HUES6 (cell line): ENCODE measurements at regions not wholly inside any gene's neighbourhood (a gene's known extent, or its start where the extent isn't known, plus 50 kb on each side); places are given as distances from the start of the nearest gene placed in this dataset.

Source experiments
- H3K27ac ChIP-seq: 2 replicates; pipeline ENCODE4 v1.7.0; 2013; ENCODE audit warnings: low read depth, mild to moderate bottlenecking, low read length, inconsistent platforms
- H3K27me3 ChIP-seq: 2 replicates; pipeline ENCODE4 v1.6.1; 2013; ENCODE audit warnings: low read length; ENCODE audit not compliant: control insufficient read depth, insufficient read depth
- H3K36me3 ChIP-seq: 2 replicates; pipeline ENCODE4 v1.6.1; 2013; ENCODE audit warnings: low read length; ENCODE audit not compliant: control insufficient read depth, insufficient read depth
- H3K4me1 ChIP-seq: 2 replicates; pipeline ENCODE4 v1.6.1; 2013; ENCODE audit warnings: low read length; ENCODE audit not compliant: control insufficient read depth, insufficient read depth
- H3K4me3 ChIP-seq: 2 replicates; pipeline ENCODE4 v1.5.1; 2013; ENCODE audit warnings: low read depth, low read length
- H3K9ac ChIP-seq: one replicate; pipeline ENCODE4 v1.6.1; 2013; ENCODE audit warnings: mild to moderate bottlenecking, low read length
- H3K9me3 ChIP-seq: 2 replicates; pipeline ENCODE4 v1.6.1; 2013; ENCODE audit warnings: low read depth, low read length; ENCODE audit not compliant: control insufficient read depth, insufficient read depth

DNA sequence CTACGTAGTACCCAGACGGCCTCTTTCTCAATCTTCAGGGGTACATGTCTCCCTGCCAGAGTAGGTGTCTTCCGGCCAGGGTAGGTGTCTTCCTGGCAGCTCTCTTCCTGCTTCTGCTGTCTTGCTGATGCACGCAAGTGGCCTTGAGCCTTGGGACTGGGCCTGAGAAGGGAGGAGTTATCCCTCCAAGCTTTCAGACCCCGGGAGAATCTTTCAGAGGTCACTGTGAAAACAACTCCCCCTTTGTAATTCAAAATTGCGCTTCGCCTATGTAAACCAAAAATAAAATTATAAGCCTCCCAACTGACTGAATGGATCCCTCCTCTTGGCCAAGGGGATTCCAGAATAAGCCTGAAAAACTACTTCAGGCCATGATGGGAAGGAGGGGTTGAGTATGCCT, 87.3 kb upstream of the NUDT4 start:
- Histone ChIP-seq H3K4me1 (peaks cover 4% of the 10 kb centered on the region; the same call in 1 of the 2 replicates), H3K27ac (no peak overlapping the region), H3K36me3 (no peaks in the 10 kb centered on the region), H3K9me3 (peaks cover 8% of the 10 kb centered on the region; the same call in 1 of the 2 replicates), H3K4me3 (no peak overlapping the region), H3K9ac (no peak overlapping the region), H3K27me3 (no peaks in the 10 kb centered on the region)

DNA sequence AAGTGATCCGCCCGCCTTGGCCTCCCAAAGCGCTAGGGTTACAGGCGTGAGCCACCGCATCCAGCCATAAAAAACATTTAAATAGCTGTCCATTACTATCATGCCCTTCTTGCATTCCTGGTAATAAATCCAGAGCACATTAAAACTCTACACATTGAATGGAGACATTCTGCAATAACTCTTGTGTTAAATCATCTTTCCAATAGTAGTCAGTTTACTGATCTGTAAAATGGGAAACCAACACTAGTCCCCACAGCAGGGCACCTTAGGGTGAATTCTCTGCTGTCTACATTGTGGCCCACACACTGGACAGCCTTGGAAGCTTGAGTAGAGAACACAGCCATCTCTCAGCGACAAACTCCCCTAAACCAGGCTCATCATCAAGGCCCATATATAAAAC, 85.5 kb upstream of the NUDT4 start:
- H3K9ac ChIP-seq: no peak overlapping the region
- no peak overlapping the region for H3K27ac ChIP-seq
- H3K9me3 ChIP-seq: 0 out of 2 replicates have a peak, but pooled peaks cover 3% of the 10 kb centered on the region
- H3K4me1 ChIP-seq: peaks cover 5% of the 10 kb centered on the region; the same call in 1 of the 2 replicates
- no peaks in the 10 kb centered on the region for H3K36me3 ChIP-seq
- no peak overlapping the region for H3K4me3 ChIP-seq
- no peaks in the 10 kb centered on the region for H3K27me3 ChIP-seq

DNA sequence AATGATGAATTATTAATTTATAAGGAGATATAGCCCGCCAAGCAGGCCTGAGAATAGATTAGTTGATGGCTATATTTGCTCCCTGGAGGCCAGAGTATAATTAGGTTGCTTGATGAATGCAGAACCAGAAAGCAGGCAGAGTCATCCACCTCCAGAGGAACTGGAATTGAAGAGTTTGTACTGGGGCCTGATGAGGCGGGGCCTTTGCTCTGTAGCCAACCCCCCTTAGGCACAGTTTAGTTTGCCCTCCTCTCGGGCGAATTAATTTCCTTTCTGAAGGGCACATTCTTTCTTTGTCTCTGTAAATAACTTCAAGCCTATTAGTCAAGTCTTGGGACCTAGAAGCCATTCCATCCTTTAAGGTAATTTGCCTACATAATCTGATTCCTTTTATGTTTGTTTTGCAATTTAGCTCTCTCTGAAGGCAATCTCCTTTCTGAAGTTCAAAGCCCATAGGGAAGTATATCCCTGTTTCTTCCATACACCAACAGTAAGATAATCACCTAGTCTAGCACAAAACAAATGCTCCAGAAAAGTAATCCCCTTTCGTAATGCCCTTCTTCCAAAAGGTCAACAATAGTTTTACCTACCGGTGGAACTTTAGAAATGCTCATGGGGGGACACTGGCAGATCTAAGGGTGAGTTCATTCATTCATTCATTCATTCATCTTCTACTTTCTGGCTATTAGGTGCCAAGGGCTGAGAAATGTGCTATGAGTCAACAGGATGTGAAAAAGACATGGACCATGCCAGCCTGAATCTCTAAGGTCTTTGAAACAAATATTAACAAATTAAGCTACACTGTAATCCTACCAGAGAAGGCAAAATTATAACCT, 84.8 kb upstream of the NUDT4 start:
- no peak overlapping the region for H3K9ac ChIP-seq
- 0 out of 2 replicates have a peak, but pooled peaks cover 3% of the 10 kb centered on the region for H3K9me3 ChIP-seq
- H3K27ac ChIP-seq: no peak overlapping the region

DNA sequence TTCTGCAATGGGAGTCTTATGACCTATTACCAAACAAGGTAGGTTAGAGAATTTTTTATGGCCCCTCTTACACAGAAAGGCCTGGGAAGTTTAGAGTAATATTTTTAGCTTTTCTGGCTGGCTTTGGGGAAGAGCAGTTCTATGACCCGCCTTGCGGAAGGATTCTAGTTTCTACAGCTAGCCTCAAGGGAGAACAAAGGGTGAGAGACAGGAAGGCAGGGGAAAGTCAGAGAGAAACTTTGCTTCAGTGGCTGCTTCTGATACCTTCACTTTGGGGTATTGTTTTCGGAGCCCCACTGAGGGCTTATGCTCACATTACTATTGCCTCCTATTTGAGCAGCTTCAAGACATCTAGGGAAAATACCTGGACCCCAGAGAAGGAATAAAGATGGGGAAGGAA, 80.7 kb upstream of the NUDT4 start:
- Histone ChIP-seq H3K4me1 (peaks cover 8% of the 10 kb centered on the region; the same call in 1 of the 2 replicates), H3K9me3 (no peaks in the 10 kb centered on the region), H3K9ac (no peak overlapping the region), H3K27ac (no peak overlapping the region), H3K4me3 (no peak overlapping the region), H3K27me3 (no peaks in the 10 kb centered on the region), H3K36me3 (no peaks in the 10 kb centered on the region)

More for the DNA sequence above, 84.8 kb upstream of the NUDT4 start:
- Histone ChIP-seq H3K36me3 (no peaks in the 10 kb centered on the region), H3K27me3 (no peaks in the 10 kb centered on the region), H3K4me3 (no peak overlapping the region), H3K4me1 (peaks cover 8% of the 10 kb centered on the region; the same call in 1 of the 2 replicates)

DNA sequence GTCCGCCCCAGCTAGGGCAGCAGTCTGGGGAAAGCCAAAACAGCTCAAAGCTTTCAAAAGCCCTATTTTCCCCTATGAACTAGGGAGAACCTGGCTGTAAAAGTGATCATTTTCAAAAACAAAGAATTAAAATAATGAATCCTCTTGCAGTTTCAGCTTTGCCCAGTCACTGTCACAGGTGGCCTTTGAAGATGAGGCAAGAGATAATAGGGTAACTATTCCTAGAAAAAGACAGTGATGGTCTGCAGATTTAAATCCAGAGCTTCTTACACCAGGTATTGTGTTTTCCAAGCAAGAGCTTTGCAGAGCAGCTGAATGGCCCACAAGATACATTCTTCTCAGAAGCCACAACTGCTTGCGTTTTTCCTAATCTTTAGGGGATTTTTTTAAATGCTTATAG, 80.2 kb upstream of the NUDT4 start:
- peaks cover 8% of the 10 kb centered on the region; the same call in 1 of the 2 replicates for H3K4me1 ChIP-seq
- no peaks in the 10 kb centered on the region for H3K27me3 ChIP-seq
- H3K9ac ChIP-seq: no peak overlapping the region
- H3K9me3 ChIP-seq: no peaks in the 10 kb centered on the region
- H3K36me3 ChIP-seq: no peaks in the 10 kb centered on the region
- no peak overlapping the region for H3K4me3 ChIP-seq
- H3K27ac ChIP-seq: no peak overlapping the region

DNA sequence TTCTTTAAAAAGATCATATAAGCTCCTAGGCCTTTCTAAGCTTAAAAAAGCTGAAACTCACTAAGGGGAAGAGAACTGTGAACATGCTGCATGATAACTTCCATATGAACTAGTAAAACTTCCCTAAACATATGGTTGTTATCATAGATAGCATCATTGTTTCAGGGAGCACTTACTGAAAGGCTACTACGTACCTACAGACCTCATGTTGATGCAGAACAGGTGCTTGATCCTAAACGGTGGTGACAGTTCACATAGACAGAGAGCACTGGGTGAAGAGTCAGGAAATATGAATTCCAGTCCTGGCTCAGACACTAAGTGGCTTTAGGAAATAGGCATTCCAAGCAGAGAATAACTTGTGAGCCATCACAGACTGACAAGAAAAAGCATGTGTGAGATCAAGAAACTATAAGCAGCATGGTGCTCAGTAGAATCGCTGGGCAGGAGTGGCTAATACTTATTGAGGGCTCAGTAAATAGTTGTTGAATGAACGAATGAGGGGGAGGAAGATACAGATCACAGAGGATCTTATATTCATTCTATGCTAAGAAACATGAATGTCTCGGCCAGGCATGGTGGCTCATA, 78.4 kb upstream of the NUDT4 start:
- peaks cover 5% of the 10 kb centered on the region; the same call in 1 of the 2 replicates for H3K4me1 ChIP-seq
- no peaks in the 10 kb centered on the region for H3K36me3 ChIP-seq

DNA sequence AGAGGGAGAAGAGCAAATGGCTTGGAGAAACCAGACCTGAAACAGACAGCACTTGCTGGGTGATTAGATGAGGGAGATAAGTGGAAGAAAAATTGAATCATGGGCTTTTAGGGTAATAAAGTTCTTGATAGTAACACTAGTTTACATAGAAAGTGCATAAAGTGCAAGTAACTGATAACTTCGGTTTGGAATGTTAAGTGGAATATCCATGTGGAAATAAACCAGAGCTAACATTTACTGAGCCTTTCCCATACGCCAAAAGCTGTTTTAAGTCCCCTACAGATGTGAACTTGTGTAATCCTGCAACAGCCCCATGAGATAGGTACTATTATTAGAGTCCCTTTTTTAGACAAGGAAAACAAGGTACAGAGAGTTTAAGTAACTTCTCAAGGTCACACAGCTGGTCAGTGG, 77.1 kb upstream of the NUDT4 start:
- Histone ChIP-seq H3K4me1 (peaks cover 5% of the 10 kb centered on the region; the same call in 1 of the 2 replicates), H3K27me3 (no peaks in the 10 kb centered on the region), H3K9ac (no peak overlapping the region), H3K36me3 (no peaks in the 10 kb centered on the region), H3K27ac (no peak overlapping the region), H3K9me3 (no peaks in the 10 kb centered on the region), H3K4me3 (no peak overlapping the region)

More for the DNA sequence above, 78.4 kb upstream of the NUDT4 start:
- Histone ChIP-seq H3K9ac (no peak overlapping the region), H3K4me3 (no peak overlapping the region), H3K27me3 (no peaks in the 10 kb centered on the region), H3K9me3 (no peaks in the 10 kb centered on the region), H3K27ac (no peak overlapping the region)

DNA sequence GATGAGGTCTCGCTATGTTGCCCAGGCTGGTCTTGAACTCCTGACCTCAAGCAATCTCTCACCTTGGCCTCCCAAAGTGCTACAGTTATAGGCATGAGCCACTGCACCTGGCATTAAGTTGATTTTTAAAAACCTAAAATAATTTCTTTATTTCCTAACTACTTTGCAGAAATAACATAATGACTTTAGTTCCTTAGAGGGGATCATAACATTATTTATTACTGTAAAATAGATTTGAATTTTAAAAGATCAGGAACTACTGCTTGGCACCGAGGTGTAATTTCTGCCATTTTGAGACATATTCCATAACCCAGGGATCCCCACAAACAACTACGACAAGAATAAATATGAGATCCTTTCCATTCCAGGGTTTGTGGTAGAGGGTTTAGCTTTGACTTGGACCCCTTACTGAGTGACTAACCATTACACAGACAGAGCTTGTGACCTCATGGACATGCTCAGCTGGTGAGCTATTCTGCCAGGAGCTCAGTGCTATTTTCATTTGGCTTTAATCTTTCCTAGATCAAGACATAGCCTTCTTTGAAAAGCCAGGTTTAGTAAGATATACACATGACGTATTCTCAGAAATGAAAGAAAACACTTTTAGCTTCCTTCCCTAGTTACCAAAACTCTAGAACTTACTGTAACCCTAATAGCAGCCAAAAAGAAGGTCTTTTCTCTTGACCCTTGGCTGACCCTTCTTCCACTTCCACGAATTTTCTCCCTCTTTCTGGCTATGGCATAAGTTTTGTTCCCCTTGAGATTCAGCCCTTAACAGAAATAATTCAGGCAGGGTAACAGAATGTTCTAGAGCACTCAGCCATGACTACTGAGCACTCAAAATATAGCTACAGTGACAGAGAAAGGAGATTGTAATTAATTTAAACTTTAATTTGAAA, 75.1 kb upstream of the NUDT4 start:
- H3K4me3 ChIP-seq: no peak overlapping the region
- H3K36me3 ChIP-seq: no peaks in the 10 kb centered on the region
- H3K27ac ChIP-seq: no peak overlapping the region
- no peaks in the 10 kb centered on the region for H3K27me3 ChIP-seq
- no peaks in the 10 kb centered on the region for H3K4me1 ChIP-seq
- peaks cover 6% of the 10 kb centered on the region; the same call in 1 of the 2 replicates for H3K9me3 ChIP-seq
- H3K9ac ChIP-seq: no peak overlapping the region

DNA sequence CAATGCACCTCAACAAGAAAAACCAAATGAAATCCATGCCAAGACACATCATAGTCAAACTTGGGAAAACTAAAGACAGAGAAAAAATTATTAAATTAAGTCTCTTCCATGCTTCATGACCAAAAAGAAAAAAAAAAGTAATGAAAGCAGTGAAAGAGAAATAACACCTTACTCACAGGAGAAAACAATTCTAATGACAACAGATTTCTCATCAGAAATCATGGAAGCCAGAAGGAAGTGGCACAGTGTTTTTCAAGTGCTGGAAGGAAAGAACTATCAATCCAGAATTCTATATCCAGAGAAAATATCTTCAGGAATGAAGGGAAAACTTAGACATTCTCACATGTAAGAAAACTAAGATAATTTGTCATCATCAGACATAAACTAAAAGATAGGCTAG, 71.1 kb upstream of the NUDT4 start:
- Histone ChIP-seq H3K4me1 (no peaks in the 10 kb centered on the region), H3K4me3 (no peak overlapping the region), H3K27ac (no peak overlapping the region), H3K9me3 (peaks cover 6% of the 10 kb centered on the region; the same call in 1 of the 2 replicates), H3K27me3 (no peaks in the 10 kb centered on the region), H3K36me3 (no peaks in the 10 kb centered on the region), H3K9ac (no peak overlapping the region)

DNA sequence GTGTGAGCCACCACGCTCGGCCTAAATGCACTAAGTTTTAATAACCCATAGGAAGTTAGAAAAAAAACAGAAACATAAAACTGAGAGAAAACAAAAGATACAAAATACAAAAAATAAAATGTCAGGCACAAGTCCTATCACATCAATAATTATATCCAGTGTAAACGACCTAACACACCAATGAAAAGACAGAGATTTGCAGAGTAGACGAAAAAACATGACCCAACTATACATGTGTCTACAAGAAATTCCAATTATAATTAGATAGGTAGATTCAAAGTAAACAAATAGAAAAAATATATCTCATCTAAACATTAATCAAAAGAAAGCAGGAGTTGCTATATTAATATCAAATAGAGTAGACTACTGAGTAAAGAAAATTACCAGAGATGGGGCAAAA, 69.4 kb upstream of the NUDT4 start:
- Histone ChIP-seq H3K27me3 (no peaks in the 10 kb centered on the region), H3K4me1 (no peaks in the 10 kb centered on the region), H3K9me3 (peaks cover 6% of the 10 kb centered on the region; the same call in 1 of the 2 replicates), H3K36me3 (no peaks in the 10 kb centered on the region), H3K4me3 (no peak overlapping the region), H3K27ac (no peak overlapping the region), H3K9ac (no peak overlapping the region)
